Transverse colon (tissue), 4 donors: ENCODE measurements at regions not wholly inside any gene's neighbourhood (a gene's known extent, or its start where the extent isn't known, plus 50 kb on each side); places are given as distances from the start of the nearest gene placed in this dataset.

ENCODE experiments used
- DNase-seq: peaks from one replicate; pipeline ENCODE4 v3.0.0-alpha.2; 2019
- H3K27ac ChIP-seq, 4 donors: fragments of 200-600 bp; sonication (generic); 2 replicates each; pipeline ENCODE4 v1.5.1; 2016 to 2018; ENCODE audit warnings: inconsistent platforms in 4 of 4
- H3K27me3 ChIP-seq: fragments of 200-600 bp; sonication (generic); 2 replicates; pipeline ENCODE4 v1.5.1; 2017; ENCODE audit warnings: inconsistent platforms
- H3K36me3 ChIP-seq, 4 donors: fragments of 200-600 bp; sonication (generic); 2 replicates each; pipeline ENCODE4 v1.5.1; 2017 to 2019; ENCODE audit warnings: inconsistent platforms in 4 of 4
- H3K4me1 ChIP-seq, 4 donors: fragments of 200-600 bp; sonication (generic); 2 replicates each; pipeline ENCODE4 v1.5.1; 2017 to 2020; ENCODE audit warnings: inconsistent platforms in 4 of 4
- H3K4me3 ChIP-seq, 4 donors: fragments of 200-600 bp; sonication (generic); 1 replicate in 1 of 4; 2 replicates in 3 of 4; pipeline versions ENCODE4 v1.5.1 to v1.6.1; 2017 to 2019; ENCODE audit warnings: inconsistent platforms in 4 of 4
- H3K9me3 ChIP-seq, 2 donors: fragments of 200-600 bp; sonication (generic); 2 replicates each; pipeline ENCODE4 v1.5.1; 2017 to 2019; ENCODE audit warnings: inconsistent platforms in 2 of 2
- EP300 ChIP-seq: sonication (generic); formaldehyde crosslinking; IDR thresholded peaks from one replicate; pipeline ENCODE4 v1.6.1; 2017; ENCODE audit warnings: antibody characterized with exemption, low read depth
- POLR2A ChIP-seq: fragments of 450-650 bp; IDR thresholded peaks from one replicate; pipeline ENCODE4 v1.6.1; 2016; ENCODE audit warnings: antibody characterized with exemption, mild to moderate bottlenecking, moderate library complexity
- POLR2AphosphoS5 ChIP-seq, 3 donors: sonication (generic); formaldehyde crosslinking; IDR thresholded peaks; one replicate each; pipeline ENCODE4 v1.6.1; 2016; ENCODE audit warnings: antibody characterized with exemption in 3 of 3
- WGBS, 2 donors: methylation state at CpG; one replicate each; pipeline ENCODE4 v1.1.5; 2018; ENCODE audit warnings: low coverage in 1 of 2; 5-methylcytosine and 5-hydroxymethylcytosine counted together
- in situ Hi-C, 4 donors: fragments of 200-750 bp; cut with MboI; loops; one replicate each; pipeline versions ENCODE4 v1.15.0 to v1.15.1; 2017; ENCODE audit warnings: low sequenced_read_pairs in 3 of 4, low pct_ligation_motif_present in 1 of 4, low pct_unique_long_range_greater_than_20kb in 1 of 4
- intact Hi-C: fragments of 100-400 bp; cut with DNase I; formaldehyde crosslinking; loops from one replicate; pipeline ENCODE4 v1.15.1; 2023; ENCODE audit warnings: low total_unique reads
- TF ChIP-seq, protein P1 (sequence below), 5 experiments: fragments of 200-600 bp in 3 of 5; fragments of 450-650 bp in 2 of 5; sonication (generic) in 3 of 5; IDR thresholded peaks; 1 replicate in 2 of 5; 2 replicates in 3 of 5; pipeline ENCODE4 v1.5.1; 2016 to 2017; ENCODE audit warnings: antibody characterized with exemption in 5 of 5, inconsistent platforms in 3 of 5, mild to moderate bottlenecking in 2 of 5, moderate library complexity in 1 of 5

DNA sequence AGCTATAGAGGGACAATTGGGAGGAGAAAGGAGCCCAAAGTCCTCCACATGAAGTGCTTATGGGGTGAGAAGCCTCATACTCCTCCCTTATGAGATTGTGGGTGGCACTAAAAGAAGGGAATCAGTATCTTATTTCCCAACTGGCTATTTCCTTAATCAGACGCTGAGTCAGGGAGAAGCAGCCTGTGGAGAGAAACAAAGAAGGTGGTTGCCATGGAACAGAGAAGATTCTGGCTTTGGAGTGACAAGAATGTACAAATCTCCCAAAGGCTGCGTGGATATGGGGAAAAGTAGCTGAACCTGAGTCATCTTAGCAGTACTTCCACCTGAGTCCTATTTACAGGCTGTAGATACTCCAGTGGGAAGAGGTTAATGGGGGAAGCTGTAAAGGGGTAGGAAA lies 115.8 kb upstream of the CWC22 start:
- Histone ChIP-seq H3K9me3 (no peaks in the 10 kb centered on the region), H3K27ac (no peak overlapping the region), H3K4me3 (no peak overlapping the region), H3K4me1 (peaks cover 0 to 9% (median 2%) of the 10 kb centered on the region in 4 donors), H3K27me3 (peaks cover 8% of the 10 kb centered on the region), H3K36me3 (no peaks in the 10 kb centered on the region)
- intact Hi-C loops = loop anchor here (10.0 kb wide), 2 partner anchors 852 to 1592 kb away; no protein-coding TSS in a partner anchor
- TF ChIP-seq POLR2AphosphoS5 (IDR thresholded peaks at IDR 0.05) (no peak), EP300 (no peak), POLR2A (no peak)
- TF ChIP-seq, protein P1, sequence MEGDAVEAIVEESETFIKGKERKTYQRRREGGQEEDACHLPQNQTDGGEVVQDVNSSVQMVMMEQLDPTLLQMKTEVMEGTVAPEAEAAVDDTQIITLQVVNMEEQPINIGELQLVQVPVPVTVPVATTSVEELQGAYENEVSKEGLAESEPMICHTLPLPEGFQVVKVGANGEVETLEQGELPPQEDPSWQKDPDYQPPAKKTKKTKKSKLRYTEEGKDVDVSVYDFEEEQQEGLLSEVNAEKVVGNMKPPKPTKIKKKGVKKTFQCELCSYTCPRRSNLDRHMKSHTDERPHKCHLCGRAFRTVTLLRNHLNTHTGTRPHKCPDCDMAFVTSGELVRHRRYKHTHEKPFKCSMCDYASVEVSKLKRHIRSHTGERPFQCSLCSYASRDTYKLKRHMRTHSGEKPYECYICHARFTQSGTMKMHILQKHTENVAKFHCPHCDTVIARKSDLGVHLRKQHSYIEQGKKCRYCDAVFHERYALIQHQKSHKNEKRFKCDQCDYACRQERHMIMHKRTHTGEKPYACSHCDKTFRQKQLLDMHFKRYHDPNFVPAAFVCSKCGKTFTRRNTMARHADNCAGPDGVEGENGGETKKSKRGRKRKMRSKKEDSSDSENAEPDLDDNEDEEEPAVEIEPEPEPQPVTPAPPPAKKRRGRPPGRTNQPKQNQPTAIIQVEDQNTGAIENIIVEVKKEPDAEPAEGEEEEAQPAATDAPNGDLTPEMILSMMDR (IDR thresholded peaks at IDR 0.05) = no peak
- in situ Hi-C loops = loop anchor here (10.0 to 25.0 kb wide), 6 partner anchors 932 to 1589 kb away; partner anchors contain the start of gene ITGA4 (in 1 of the 4)
- no peak for DNase-seq
- 65 to 80% methylated on average over 2 of the region's 2 CpGs for WGBS, 2 donors

DNA sequence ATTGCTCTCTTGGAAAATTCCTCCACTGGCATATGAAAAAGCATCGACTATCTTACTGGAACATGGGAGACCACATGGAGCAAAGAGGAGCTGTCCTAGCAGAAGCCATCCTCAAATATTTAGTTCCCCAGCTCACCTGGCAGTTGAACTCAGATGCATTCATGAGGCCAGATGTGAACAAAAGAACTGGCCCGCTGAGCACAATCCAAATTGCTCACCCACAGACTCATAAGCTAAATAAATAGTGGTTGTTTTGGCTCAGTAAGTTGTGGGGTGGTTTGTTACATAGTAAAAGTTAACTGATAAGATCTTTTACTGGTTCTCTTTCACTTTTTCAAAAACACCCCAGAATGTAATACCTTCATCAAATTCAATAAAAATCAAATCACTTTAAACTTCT lies 108.6 kb upstream of the CWC22 start:
- TF ChIP-seq POLR2A (no peak), EP300 (no peak), POLR2AphosphoS5 (IDR thresholded peaks at IDR 0.05) (no peak)
- TF ChIP-seq, protein P1 (IDR thresholded peaks at IDR 0.05) = no peak
- no peak overlapping the region for H3K4me3 ChIP-seq
- DNase-seq = no peak
- WGBS, 2 donors = 58 to 100% methylated on average over 1 to 2 of the region's 2 CpGs
- H3K9me3 ChIP-seq = no peaks in the 10 kb centered on the region
- no peak overlapping the region for H3K27ac ChIP-seq
- H3K4me1 ChIP-seq = no peaks in the 10 kb centered on the region
- H3K36me3 ChIP-seq = no peaks in the 10 kb centered on the region
- intact Hi-C loops (no loop called here), in situ Hi-C loops (loop anchor here (25.0 kb wide), 4 partner anchors 947 to 1597 kb away; partner anchors contain the start of gene ITGA4 (in 1 of the 4))
- H3K27me3 ChIP-seq = no peaks in the 10 kb centered on the region

DNA sequence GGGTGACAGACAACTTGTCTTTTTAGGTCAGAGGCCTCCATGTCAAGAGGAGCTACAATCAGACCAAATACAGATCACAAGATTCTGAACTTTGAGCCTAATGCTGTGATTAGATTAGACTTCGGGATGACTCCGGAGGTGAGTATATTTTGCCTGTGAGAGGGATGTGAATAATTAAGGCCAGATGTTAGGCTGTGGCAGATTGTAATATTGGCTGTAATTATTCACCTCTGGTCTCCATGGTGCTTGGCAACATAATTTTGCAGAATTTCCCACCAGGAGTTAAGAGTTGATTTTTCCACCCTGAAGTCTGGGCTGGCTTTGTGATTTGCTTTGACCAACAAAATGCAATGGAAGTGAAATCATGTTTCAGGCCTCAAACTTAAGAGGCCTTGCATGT lies 108.2 kb upstream of the CWC22 start:
- Histone ChIP-seq H3K27ac (no peak overlapping the region), H3K4me3 (no peak overlapping the region), H3K36me3 (no peaks in the 10 kb centered on the region), H3K4me1 (no peaks in the 10 kb centered on the region), H3K27me3 (no peaks in the 10 kb centered on the region), H3K9me3 (no peaks in the 10 kb centered on the region)
- in situ Hi-C loops (loop anchor here (25.0 kb wide), 4 partner anchors 947 to 1597 kb away; partner anchors contain the start of gene ITGA4 (in 1 of the 4)), intact Hi-C loops (no loop called here)
- no peak for DNase-seq
- WGBS, 2 donors = 89% methylated on average over 2 of the region's 2 CpGs; no CpG with 5 or more reads in 1 of the 2 donors
- TF ChIP-seq, protein P1 (IDR thresholded peaks at IDR 0.05) = no peak
- no peak for TF ChIP-seq EP300
- TF ChIP-seq POLR2A = no peak
- TF ChIP-seq POLR2AphosphoS5 (IDR thresholded peaks at IDR 0.05) = no peak

DNA sequence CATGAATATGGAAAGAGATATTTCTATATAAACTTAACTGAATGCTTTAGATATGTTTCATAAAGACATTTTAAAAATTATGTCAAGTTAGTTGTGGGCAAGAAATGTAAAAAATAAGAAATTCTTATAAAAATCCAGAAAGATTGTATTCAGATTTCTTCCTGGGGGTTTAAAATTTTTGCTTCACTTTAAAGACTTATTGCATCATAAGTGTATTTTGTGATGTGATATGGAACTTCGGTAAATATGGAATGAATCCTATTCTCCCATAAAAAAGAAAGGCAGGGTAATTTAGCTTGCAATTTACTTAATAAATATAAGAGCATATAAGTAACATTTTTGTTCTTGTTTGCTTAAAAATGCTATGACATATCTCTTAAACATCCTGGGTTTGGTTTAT lies 104.8 kb upstream of the CWC22 start:
- Histone ChIP-seq H3K4me1 (no peaks in the 10 kb centered on the region), H3K27me3 (no peaks in the 10 kb centered on the region), H3K4me3 (no peak overlapping the region), H3K36me3 (no peaks in the 10 kb centered on the region), H3K9me3 (no peaks in the 10 kb centered on the region), H3K27ac (no peak overlapping the region)
- TF ChIP-seq EP300 (no peak), POLR2AphosphoS5 (IDR thresholded peaks at IDR 0.05) (no peak), POLR2A (no peak)
- TF ChIP-seq, protein P1 (IDR thresholded peaks at IDR 0.05) = no peak
- no peak for DNase-seq
- WGBS, 2 donors = 54 to 57% methylated on average over 1 of the region's 1 CpG
- in situ Hi-C loops = loop anchor here (25.0 kb wide), 4 partner anchors 950 to 1600 kb away; partner anchors contain the start of gene ITGA4 (in 1 of the 4)
- intact Hi-C loops = no loop called here
